Body of pancreas (tissue), 4 donors: ENCODE measurements at regions not wholly inside any gene's neighbourhood (a gene's known extent, or its start where the extent isn't known, plus 50 kb on each side); places are given as distances from the start of the nearest gene placed in this dataset.

Experiments used
- ATAC-seq: fragments of 150-250 bp; one replicate; pipeline ENCODE4 v1.9.1; 2016
- DNase-seq, 4 donors: peaks; one replicate each; pipeline ENCODE4 v3.0.0-alpha.2; 2019
- H3K27ac ChIP-seq, 4 donors: fragments of 200-600 bp; sonication (generic); 1 replicate in 3 of 4; 2 replicates in 1 of 4; pipeline versions ENCODE4 v1.5.1 to v1.6.1; 2016 to 2019; ENCODE audit warnings: mild to moderate bottlenecking in 1 of 4, mixed read lengths in 1 of 4, moderate library complexity in 1 of 4
- H3K27me3 ChIP-seq, 2 donors: fragments of 200-600 bp; sonication (generic); one replicate each; pipeline ENCODE4 v1.6.0; 2016; ENCODE audit warnings: mild to moderate bottlenecking in 1 of 2
- H3K36me3 ChIP-seq, 2 donors: fragments of 200-600 bp; sonication (generic); replicated peaks in 1 of 2; 2 replicates each; pipeline ENCODE4 v1.5.1; 2016; ENCODE audit warnings: low read depth in 2 of 2; ENCODE audit not compliant: insufficient read depth in 1 of 2
- H3K4me1 ChIP-seq: fragments of 200-600 bp; sonication (generic); one replicate; pipeline ENCODE4 v1.6.0; 2016
- H3K4me3 ChIP-seq, 2 donors: fragments of 200-600 bp; sonication (generic); 1 replicate in 1 of 2; 2 replicates in 1 of 2; pipeline ENCODE4 v1.5.1; 2016 to 2019
- H3K9me3 ChIP-seq, 3 donors: fragments of 200-600 bp; sonication (generic); 1 replicate in 2 of 3; 2 replicates in 1 of 3; pipeline ENCODE4 v1.5.1; 2016
- CTCF ChIP-seq, 7 experiments: fragments of 450-650 bp in 4 of 7; fragments of 200-600 bp in 3 of 7; sonication (generic) in 3 of 7; IDR thresholded peaks; one replicate each; pipeline ENCODE4 v1.5.1; 2016 to 2019; ENCODE audit warnings: antibody characterized with exemption in 7 of 7
- POLR2A ChIP-seq, 3 donors: fragments of 450-650 bp; IDR thresholded peaks; one replicate each; pipeline ENCODE4 v1.6.1; 2016; ENCODE audit warnings: antibody characterized with exemption in 3 of 3, mild to moderate bottlenecking in 2 of 3
- WGBS, 2 donors: methylation state at CpG; one replicate each; pipeline ENCODE4 v1.1.5; 2017; 5-methylcytosine and 5-hydroxymethylcytosine counted together
- intact Hi-C: fragments of 100-400 bp; cut with DNase I; formaldehyde crosslinking; loops from one replicate; pipeline ENCODE4 v1.15.1; 2023

GRCh38 chr5:116814626-116815385 is 240.2 kb upstream of the SEMA6A start:
- DNase-seq = no peak
- no peak for ATAC-seq
- Histone ChIP-seq H3K27me3 (no peaks in the 10 kb centered on the region), H3K9me3 (no peaks in the 10 kb centered on the region), H3K4me1 (no peaks in the 10 kb centered on the region), H3K27ac (no peak overlapping the region), H3K4me3 (no peak overlapping the region), H3K36me3 (no peaks in the 10 kb centered on the region)
- 68 to 73% methylated on average over 10 of the region's 10 CpGs for WGBS, 2 donors
- TF ChIP-seq POLR2A (IDR thresholded peaks at IDR 0.05) (no peak), CTCF (IDR thresholded peaks at IDR 0.05) (no peak)
- intact Hi-C loops = no loop called here

DNA sequence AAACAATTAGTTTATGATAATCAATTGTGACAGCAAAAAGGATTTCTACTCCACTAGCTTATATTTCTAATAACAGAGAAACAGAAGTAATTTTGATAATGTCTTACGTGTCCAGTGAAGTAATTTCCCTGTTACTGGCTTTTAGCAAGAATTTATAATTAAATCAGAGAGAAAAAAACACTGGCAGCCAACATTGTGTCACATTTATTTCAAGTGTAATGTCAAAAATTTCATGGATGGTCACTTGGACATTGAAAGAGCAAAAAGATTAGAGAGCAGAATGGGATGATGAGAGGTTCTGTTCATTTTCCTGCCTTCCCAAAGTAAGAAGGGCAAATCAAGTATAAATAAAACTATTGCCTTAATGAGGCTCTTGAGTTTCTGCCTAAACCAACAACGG is 239.3 kb upstream of the SEMA6A start:
- H3K4me1 ChIP-seq = no peaks in the 10 kb centered on the region
- no peaks in the 10 kb centered on the region for H3K27me3 ChIP-seq
- WGBS, 2 donors = 73 to 79% methylated on average over 2 of the region's 2 CpGs
- H3K9me3 ChIP-seq = no peaks in the 10 kb centered on the region
- no peak for TF ChIP-seq POLR2A (IDR thresholded peaks at IDR 0.05)
- no peak for TF ChIP-seq CTCF (IDR thresholded peaks at IDR 0.05)
- no peak for ATAC-seq
- H3K4me3 ChIP-seq = no peak overlapping the region
- intact Hi-C loops = no loop called here
- no peak for DNase-seq
- H3K27ac ChIP-seq = no peak overlapping the region
- no peaks in the 10 kb centered on the region for H3K36me3 ChIP-seq

DNA sequence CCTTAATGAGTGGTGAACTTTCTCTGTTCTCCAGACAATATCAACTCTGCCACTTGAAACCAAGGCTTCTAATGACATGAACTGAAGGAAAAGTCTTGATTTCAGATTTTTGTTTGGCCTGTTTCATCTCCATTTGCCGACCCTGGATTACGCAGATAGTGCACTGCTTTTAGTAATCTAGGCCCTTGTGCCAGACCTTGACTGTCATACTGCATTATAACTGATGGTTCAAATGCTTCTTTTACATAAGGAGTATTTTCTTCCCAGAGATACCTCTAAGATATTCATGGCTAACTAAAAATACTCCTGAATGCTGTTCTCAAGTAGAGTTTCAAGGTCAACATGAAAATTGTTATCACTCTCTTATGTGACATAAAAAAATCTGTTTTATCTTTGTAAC is 238.7 kb upstream of the SEMA6A start:
- WGBS, 2 donors = 76 to 81% methylated on average over 2 of the region's 2 CpGs
- no peaks in the 10 kb centered on the region for H3K9me3 ChIP-seq
- no peak for ATAC-seq
- H3K4me3 ChIP-seq = no peak overlapping the region
- no peaks in the 10 kb centered on the region for H3K36me3 ChIP-seq
- no peaks in the 10 kb centered on the region for H3K4me1 ChIP-seq
- no peaks in the 10 kb centered on the region for H3K27me3 ChIP-seq
- no peak for DNase-seq
- TF ChIP-seq POLR2A (IDR thresholded peaks at IDR 0.05) (no peak), CTCF (IDR thresholded peaks at IDR 0.05) (no peak)
- H3K27ac ChIP-seq = no peak overlapping the region
- intact Hi-C loops = no loop called here

GRCh38 chr5:116810951-116811350 is 236.3 kb upstream of the SEMA6A start:
- no peak for TF ChIP-seq CTCF (IDR thresholded peaks at IDR 0.05)
- TF ChIP-seq POLR2A (IDR thresholded peaks at IDR 0.05) = no peak
- 49 to 68% methylated on average over 2 of the region's 2 CpGs for WGBS, 2 donors
- ATAC-seq (no peak), DNase-seq (no peak)
- Histone ChIP-seq H3K9me3 (no peaks in the 10 kb centered on the region), H3K27ac (no peak overlapping the region), H3K36me3 (no peaks in the 10 kb centered on the region), H3K4me1 (no peaks in the 10 kb centered on the region), H3K27me3 (no peaks in the 10 kb centered on the region), H3K4me3 (no peak overlapping the region)
- intact Hi-C loops = no loop called here

GRCh38 chr5:116806836-116807235 is 232.2 kb upstream of the SEMA6A start:
- WGBS, 2 donors = 47 to 49% methylated on average over 3 of the region's 3 CpGs
- TF ChIP-seq POLR2A (IDR thresholded peaks at IDR 0.05) (no peak), CTCF (IDR thresholded peaks at IDR 0.05) (no peak)
- intact Hi-C loops = no loop called here

More at GRCh38 chr5:116806836-116807235, 232.2 kb upstream of the SEMA6A start:
- H3K27ac ChIP-seq = no peak overlapping the region
- no peaks in the 10 kb centered on the region for H3K9me3 ChIP-seq
- ATAC-seq (no peak), DNase-seq (no peak)
- no peaks in the 10 kb centered on the region for H3K4me1 ChIP-seq
- H3K36me3 ChIP-seq = no peaks in the 10 kb centered on the region
- H3K27me3 ChIP-seq = no peaks in the 10 kb centered on the region
- no peak overlapping the region for H3K4me3 ChIP-seq
